ENCODE measurements at regions not wholly inside any gene's neighbourhood (a gene's known extent, or its start where the extent isn't known, plus 50 kb on each side); places are given as distances from the start of the nearest gene placed in this dataset.

GRCh38 chr14:83991666-83992065, 1538.3 kb upstream of the FLRT2 start:
- DNase-seq (ENCODE audit: low read depth, low spot score) (no peak), FAIRE-seq (no peak)
- Histone ChIP-seq H3K9me3 (replicated peaks; ENCODE audit: control insufficient read depth, insufficient read depth, low read length) (no peaks in the 10 kb centered on the region), H3K27ac (ENCODE audit: insufficient read depth, low read depth, low read length) (no peak overlapping the region), H3K4me1 (ENCODE audit: control insufficient read depth, extremely low read depth, insufficient read depth, low read length) (no peaks in the 10 kb centered on the region), H3K4me3 (replicated peaks in 1 of 3; ENCODE audit: insufficient read depth in 1 of 3, low read depth in 1 of 3, low read length in 3 of 3) (no peak overlapping the region), H3K79me2 (ENCODE audit: control insufficient read depth, insufficient read depth, low read length) (no peaks in the 10 kb centered on the region), H3K36me3 (ENCODE audit: control insufficient read depth in 2 of 2, extremely low read depth in 1 of 2, insufficient read depth in 2 of 2, low read length in 2 of 2) (no peaks in the 10 kb centered on the region), H3K9me1 (replicated peaks; ENCODE audit: control insufficient read depth, extremely low read depth, insufficient read depth, low read length) (no peaks in the 10 kb centered on the region), H4K20me1 (replicated peaks; ENCODE audit: control insufficient read depth, extremely low read depth, insufficient read depth, low read length) (no peaks in the 10 kb centered on the region), H2AFZ (ENCODE audit: low read depth, low read length) (no peak overlapping the region), H3K4me2 (ENCODE audit: insufficient read depth, low read length) (no peak overlapping the region), H3K27me3 (ENCODE audit: control insufficient read depth in 2 of 2, insufficient read depth in 2 of 2, low read length in 2 of 2) (no peaks in the 10 kb centered on the region), H3K9ac (replicated peaks; ENCODE audit: extremely low read depth, insufficient read depth, low read length) (no peak overlapping the region)
- intact Hi-C loops (cut with micrococcal nuclease) = no loop called here
- no peak for TF ChIP-seq JUN (IDR thresholded peaks at IDR 0.05; ENCODE audit: borderline replicate concordance, insufficient read depth, insufficient read length, low read depth)
- no peak for TF ChIP-seq MYC (IDR thresholded peaks at IDR 0.05; ENCODE audit: low read depth, low read length)
- TF ChIP-seq, protein P1, sequence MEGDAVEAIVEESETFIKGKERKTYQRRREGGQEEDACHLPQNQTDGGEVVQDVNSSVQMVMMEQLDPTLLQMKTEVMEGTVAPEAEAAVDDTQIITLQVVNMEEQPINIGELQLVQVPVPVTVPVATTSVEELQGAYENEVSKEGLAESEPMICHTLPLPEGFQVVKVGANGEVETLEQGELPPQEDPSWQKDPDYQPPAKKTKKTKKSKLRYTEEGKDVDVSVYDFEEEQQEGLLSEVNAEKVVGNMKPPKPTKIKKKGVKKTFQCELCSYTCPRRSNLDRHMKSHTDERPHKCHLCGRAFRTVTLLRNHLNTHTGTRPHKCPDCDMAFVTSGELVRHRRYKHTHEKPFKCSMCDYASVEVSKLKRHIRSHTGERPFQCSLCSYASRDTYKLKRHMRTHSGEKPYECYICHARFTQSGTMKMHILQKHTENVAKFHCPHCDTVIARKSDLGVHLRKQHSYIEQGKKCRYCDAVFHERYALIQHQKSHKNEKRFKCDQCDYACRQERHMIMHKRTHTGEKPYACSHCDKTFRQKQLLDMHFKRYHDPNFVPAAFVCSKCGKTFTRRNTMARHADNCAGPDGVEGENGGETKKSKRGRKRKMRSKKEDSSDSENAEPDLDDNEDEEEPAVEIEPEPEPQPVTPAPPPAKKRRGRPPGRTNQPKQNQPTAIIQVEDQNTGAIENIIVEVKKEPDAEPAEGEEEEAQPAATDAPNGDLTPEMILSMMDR (IDR thresholded peaks at IDR 0.05; ENCODE audit: extremely low read depth in 1 of 2, insufficient read depth in 1 of 2, low read depth in 1 of 2, low read length in 2 of 2) = no peak
- TF ChIP-seq GATA2 (IDR thresholded peaks at IDR 0.05; ENCODE audit: insufficient read depth, insufficient read length, low read depth, low read length) = no peak
- no peak for TF ChIP-seq POLR2AphosphoS5 (IDR thresholded peaks at IDR 0.05; ENCODE audit: insufficient read depth, low read depth, low read length)
- TF ChIP-seq MAX (IDR thresholded peaks at IDR 0.05; ENCODE audit: insufficient read depth, insufficient read length) = no peak
- TF ChIP-seq POLR2A (IDR thresholded peaks at IDR 0.05; ENCODE audit: low read depth, low read length) = no peak
- no peak for TF ChIP-seq EZH2 (IDR thresholded peaks at IDR 0.05; ENCODE audit: borderline replicate concordance, low read depth, low read length, severe bottlenecking)
- TF ChIP-seq FOS (IDR thresholded peaks at IDR 0.05; ENCODE audit: borderline replicate concordance, insufficient read depth, low read length) = no peak
- CTCF ChIA-PET = no interaction called here
- POLR2A ChIA-PET = no interaction called here
- dilution Hi-C loops (cut with MboI; ENCODE audit: extremely low pct_ligation_motif_present, low sequenced_read_pairs) = no loop called here
- no TSS peak for BruUV-seq (replicated peaks)
